HepG2 (cell line): ENCODE measurements at regions not wholly inside any gene's neighbourhood (a gene's known extent, or its start where the extent isn't known, plus 50 kb on each side); places are given as distances from the start of the nearest gene placed in this dataset.

Experiments
- CSRNP2 ChIP-seq: sonication (generic); formaldehyde crosslinking; conservative IDR thresholded peaks from 2 replicates; pipeline ENCODE4 v1.8.0; 2022; ENCODE audit warnings: low read depth, missing genetic modification reagents
- KAT7 ChIP-seq: IDR thresholded peaks from 2 replicates; pipeline ENCODE4 v1.6.1; 2018; ENCODE audit warnings: borderline replicate concordance, missing compliant biosample characterization
- LRRFIP1 ChIP-seq: sonication (generic); formaldehyde crosslinking; conservative IDR thresholded peaks from 2 replicates; pipeline ENCODE4 v1.4.0; 2020; ENCODE audit warnings: missing genetic modification reagents
- NFYB ChIP-seq: sonication (generic); formaldehyde crosslinking; IDR thresholded peaks from 2 replicates; pipeline ENCODE4 v1.4.0; 2020; ENCODE audit warnings: missing genetic modification reagents
- POLR2AphosphoS5 ChIP-seq: IDR thresholded peaks from 2 replicates; pipeline ENCODE4 v1.6.1; 2012; ENCODE audit warnings: low read depth, low read length
- REST ChIP-seq, 2 experiments: IDR thresholded peaks; 2 replicates each; pipeline ENCODE4 v1.6.1; 2011 to 2012; ENCODE audit warnings: low read length in 2 of 2, borderline replicate concordance in 1 of 2, low read depth in 1 of 2, mild to moderate bottlenecking in 1 of 2, moderate library complexity in 1 of 2
- SMAD1 ChIP-seq: sonication (generic); formaldehyde crosslinking; IDR thresholded peaks from 2 replicates; pipeline ENCODE4 v1.4.0; 2020; ENCODE audit warnings: missing genetic modification reagents, low read depth, mild to moderate bottlenecking, borderline replicate concordance
- TARDBP ChIP-seq: sonication (generic); formaldehyde crosslinking; IDR thresholded peaks from 2 replicates; pipeline ENCODE4 v1.8.0; 2022; ENCODE audit warnings: mild to moderate bottlenecking, missing genetic modification reagents
- TCF12 ChIP-seq, 2 experiments: fragments of 450-650 bp in 1 of 2; sonication (generic) in 1 of 2; formaldehyde crosslinking in 1 of 2; IDR thresholded peaks; 2 replicates each; pipeline versions ENCODE4 v1.6.1 to v1.8.0; 2017 to 2022; ENCODE audit warnings: antibody characterized with exemption in 1 of 2, mild to moderate bottlenecking in 1 of 2, missing genetic modification reagents in 1 of 2, moderate library complexity in 1 of 2
- ZNF121 ChIP-seq: sonication (generic); formaldehyde crosslinking; IDR thresholded peaks from 2 replicates; pipeline ENCODE4 v1.5.0; 2020; ENCODE audit warnings: mild to moderate bottlenecking, missing genetic modification reagents
- ZNF343 ChIP-seq: sonication (generic); formaldehyde crosslinking; IDR thresholded peaks from 2 replicates; pipeline ENCODE4 v1.4.0; 2020; ENCODE audit warnings: mild to moderate bottlenecking, missing genetic modification reagents
- ZNF574 ChIP-seq: sonication (generic); formaldehyde crosslinking; IDR thresholded peaks from 2 replicates; pipeline ENCODE4 v1.4.0; 2020; ENCODE audit warnings: missing genetic modification reagents

- TF ChIP-seq NFYB (CRISPR knock-in tag) (no peak), POLR2AphosphoS5 (no peak), ZNF121 (CRISPR knock-in tag) (no peak), KAT7 (no peak), ZNF574 (no peak), REST (IDR thresholded peaks at IDR 0.05; ENCODE audit: borderline replicate concordance in 1 of 2, low read depth in 1 of 2, low read length in 2 of 2) (no peak), ZNF343 (CRISPR knock-in tag) (no peak), SMAD1 (CRISPR knock-in tag) (no peak), LRRFIP1 (CRISPR knock-in tag) (no peak), CSRNP2 (no peak), TARDBP (CRISPR knock-in tag) (no peak), TCF12 (IDR thresholded peaks at IDR 0.05) (no peak), TCF12 (CRISPR knock-in tag; IDR thresholded peaks at IDR 0.05) (no peak)
Observed at GRCh38 chr6:112853162-112853561, 506.0 kb downstream of the RFPL4B start.
